Neural progenitor cell (in vitro differentiated cells): ENCODE measurements at regions not wholly inside any gene's neighbourhood (a gene's known extent, or its start where the extent isn't known, plus 50 kb on each side); places are given as distances from the start of the nearest gene placed in this dataset.

Experiments used
- EZH2 ChIP-seq: fragments of 200-600 bp; sonication (generic); IDR thresholded peaks from 2 replicates; pipeline ENCODE4 v1.6.1; 2017; ENCODE audit warnings: antibody characterized with exemption, mild to moderate bottlenecking, moderate library complexity
- EZH2phosphoT487 ChIP-seq: fragments of 200-600 bp; sonication (generic); IDR thresholded peaks from 2 replicates; pipeline ENCODE4 v1.6.1; 2017; ENCODE audit warnings: antibody characterized with exemption
- TF ChIP-seq, protein P1 (sequence below): fragments of 200-600 bp; sonication (generic); IDR thresholded peaks from 2 replicates; pipeline ENCODE4 v1.5.1; 2017; ENCODE audit warnings: antibody characterized with exemption, mild to moderate bottlenecking

DNA sequence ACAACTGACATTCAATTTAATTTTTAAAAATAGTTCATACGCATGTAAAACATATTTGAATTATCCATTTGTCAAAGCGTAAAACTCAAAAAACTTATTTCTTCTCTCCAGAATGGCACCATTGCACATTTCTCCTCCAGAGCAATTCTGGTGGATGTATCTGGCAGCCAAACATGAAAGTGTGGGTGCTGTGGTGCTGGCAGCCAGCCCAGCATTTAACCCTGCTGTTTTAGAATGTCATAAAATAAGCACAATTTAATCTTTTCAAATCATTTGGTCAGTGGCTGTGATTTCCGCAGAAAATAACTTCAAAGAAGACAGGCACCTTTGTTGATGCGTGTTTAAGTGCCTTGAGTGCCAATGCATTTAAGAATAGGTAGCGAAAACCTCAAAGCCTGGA, 302.7 kb upstream of the MEOX2 start:
- no peak for TF ChIP-seq EZH2phosphoT487
- TF ChIP-seq EZH2: no peak
- TF ChIP-seq, protein P1, sequence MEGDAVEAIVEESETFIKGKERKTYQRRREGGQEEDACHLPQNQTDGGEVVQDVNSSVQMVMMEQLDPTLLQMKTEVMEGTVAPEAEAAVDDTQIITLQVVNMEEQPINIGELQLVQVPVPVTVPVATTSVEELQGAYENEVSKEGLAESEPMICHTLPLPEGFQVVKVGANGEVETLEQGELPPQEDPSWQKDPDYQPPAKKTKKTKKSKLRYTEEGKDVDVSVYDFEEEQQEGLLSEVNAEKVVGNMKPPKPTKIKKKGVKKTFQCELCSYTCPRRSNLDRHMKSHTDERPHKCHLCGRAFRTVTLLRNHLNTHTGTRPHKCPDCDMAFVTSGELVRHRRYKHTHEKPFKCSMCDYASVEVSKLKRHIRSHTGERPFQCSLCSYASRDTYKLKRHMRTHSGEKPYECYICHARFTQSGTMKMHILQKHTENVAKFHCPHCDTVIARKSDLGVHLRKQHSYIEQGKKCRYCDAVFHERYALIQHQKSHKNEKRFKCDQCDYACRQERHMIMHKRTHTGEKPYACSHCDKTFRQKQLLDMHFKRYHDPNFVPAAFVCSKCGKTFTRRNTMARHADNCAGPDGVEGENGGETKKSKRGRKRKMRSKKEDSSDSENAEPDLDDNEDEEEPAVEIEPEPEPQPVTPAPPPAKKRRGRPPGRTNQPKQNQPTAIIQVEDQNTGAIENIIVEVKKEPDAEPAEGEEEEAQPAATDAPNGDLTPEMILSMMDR: no peak
